GM21529 (cell line): ENCODE measurements at regions not wholly inside any gene's neighbourhood (a gene's known extent, or its start where the extent isn't known, plus 50 kb on each side); places are given as distances from the start of the nearest gene placed in this dataset.

Experiments used
- ATAC-seq: cut with Tn5 transposase; IDR thresholded peaks from one replicate; pipeline ENCODE4 v1.9.1; 2021; ENCODE audit not compliant: unreplicated experiment

GRCh38 chr13:105994340-105994739 is 541.1 kb downstream of the EFNB2 start:
- no peak for ATAC-seq

DNA sequence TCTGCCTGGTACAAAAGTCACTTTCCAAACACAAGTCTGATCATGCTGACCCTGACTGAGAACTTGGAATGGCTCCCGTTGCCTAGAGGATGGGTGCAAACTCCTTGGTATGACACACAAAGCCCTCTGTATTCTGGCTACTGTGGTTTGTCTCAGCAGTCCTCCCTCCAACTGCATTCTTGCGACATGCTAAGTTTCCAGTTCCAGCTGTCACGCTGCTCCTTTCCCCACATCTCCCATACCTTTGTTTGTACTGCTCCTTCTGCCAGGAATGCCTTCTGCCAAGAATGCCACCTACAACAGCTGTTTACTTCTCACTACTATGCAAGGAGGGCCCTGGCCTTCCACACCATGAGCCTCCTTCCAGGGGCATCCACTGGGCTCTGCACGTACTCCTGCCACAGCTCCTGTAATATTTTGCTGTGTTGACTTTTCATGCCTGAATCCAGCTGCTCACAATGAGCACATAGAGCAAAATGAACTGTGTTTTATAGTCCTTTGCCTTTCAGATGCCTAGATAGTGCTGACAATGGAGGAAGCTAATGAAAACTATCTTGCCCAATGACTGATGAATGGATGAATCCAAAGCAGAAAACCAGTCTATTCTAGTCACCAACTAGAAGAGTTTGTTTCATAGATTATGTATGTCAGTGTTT is 543.7 kb downstream of the EFNB2 start:
- no peak for ATAC-seq

GRCh38 chr13:105991131-105991530 is 544.3 kb downstream of the EFNB2 start:
- no peak for ATAC-seq

- no peak for ATAC-seq
These were observed 545.1 kb downstream of the EFNB2 start for GRCh38 chr13:105990256-105990958.

DNA sequence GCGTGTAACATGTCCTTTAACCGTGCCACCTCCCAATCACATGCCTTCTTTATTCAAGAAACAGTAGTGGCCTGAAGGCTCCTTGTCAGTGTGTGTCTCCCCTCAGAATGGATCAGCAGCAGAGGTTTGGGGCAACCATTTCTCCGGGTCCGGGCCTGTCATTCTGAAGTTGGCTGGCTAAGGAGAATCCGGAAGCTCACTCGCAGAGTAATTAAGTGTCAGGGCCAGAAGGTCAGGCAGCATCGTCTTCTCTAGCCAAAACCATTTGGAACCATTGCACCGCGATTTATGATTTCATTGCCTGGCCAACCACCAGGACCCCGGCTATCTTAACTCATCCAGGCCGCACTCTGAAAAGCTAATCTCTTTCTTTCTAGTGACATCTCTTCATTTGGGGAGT is 550.8 kb downstream of the EFNB2 start:
- no peak for ATAC-seq

DNA sequence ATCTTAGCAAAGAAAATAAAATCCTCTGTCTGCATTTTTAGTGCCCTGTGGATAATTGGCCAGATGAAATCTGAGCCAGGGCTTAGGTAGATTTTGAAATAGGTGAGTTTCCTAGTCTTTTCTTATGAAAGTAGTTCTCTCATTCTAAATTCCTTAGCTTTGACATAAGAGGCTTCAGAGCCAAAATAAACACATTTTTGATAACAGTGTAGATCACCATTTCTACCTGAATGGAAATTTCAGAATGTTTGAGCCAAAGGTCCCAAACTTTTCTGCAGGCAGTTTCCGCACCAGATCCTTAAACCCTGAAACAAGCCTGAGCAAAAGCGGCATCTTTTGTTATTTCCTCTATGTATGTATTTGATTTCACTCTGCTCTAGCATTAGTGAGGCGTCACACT is 551.2 kb downstream of the EFNB2 start:
- no peak for ATAC-seq

DNA sequence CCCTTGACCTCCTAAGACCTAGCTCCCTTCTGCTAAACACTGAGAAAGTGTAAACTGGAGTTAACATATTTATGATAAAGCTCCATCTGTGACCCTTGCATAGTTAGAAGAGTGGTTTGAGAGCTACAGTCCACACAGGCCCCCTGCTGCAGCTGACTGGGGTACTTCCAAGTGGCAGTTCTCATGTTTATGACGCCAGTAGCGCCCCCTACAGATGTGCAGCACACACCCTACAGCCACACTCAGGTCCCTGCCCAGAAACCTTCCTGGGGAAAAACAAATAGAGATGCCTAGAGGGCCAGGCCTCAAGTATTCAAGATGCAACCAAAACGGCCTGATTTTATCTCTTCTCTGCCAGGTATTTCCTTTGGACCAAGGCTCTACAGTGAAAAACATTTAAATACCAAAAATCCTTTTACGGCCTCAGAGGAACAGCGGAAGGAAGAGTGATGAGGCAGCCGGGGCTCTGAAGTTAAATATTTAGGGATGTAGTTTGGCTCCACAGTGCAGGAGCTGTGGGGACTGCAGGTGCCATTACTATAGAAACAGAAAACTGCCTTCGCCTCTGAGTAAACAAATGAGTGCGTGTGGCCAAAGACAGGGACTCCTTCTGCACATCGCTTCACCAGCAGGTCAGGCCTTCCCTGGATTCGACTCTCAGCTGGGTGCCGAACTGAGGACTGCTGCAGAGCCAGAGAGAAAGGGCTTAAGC is 553.1 kb downstream of the EFNB2 start:
- no peak for ATAC-seq

DNA sequence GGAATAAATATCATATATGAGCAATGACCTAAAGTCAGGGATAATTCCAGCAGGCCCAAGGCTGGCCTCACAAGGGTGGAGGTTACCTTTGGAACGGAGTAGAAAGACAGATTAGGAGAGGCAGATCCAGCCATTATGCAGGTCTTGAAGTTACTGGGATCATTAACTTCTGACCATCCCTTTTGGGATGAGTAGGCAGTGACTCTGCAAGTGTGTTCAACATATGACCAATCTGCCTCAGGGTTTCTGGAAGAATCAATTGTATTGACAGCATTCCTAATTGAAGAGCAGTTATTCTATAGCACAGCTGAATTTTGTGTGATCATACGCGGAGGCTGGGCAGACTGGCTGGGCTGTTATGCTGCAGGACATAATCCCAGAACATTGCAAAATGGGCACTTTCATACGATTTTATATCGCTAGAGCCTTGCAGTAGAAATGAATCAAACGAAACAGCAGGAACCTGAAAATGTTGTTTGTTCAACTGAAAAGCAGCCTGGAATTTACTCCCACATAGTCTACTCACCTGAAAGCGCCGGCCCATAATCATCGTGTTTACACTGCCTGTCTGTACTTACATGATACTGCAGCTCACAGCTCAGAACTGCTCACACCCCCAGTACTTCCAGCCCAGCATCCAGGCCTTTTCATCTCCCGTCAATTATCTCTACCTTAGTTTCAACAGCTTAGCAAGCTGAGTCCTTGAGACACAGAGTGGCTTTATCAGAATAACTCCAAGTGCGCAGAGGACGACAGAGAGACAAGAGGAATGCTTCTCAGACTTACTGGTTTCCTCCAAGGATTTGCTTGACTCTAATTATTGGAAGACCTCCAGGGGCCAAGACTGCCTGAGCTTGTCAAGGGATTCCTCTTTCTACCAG is 556.1 kb downstream of the EFNB2 start:
- no peak for ATAC-seq

GRCh38 chr13:105974380-105974779 is 561.1 kb downstream of the EFNB2 start:
- ATAC-seq = no peak

GRCh38 chr13:105972811-105973590 is 562.5 kb downstream of the EFNB2 start:
- no peak for ATAC-seq

DNA sequence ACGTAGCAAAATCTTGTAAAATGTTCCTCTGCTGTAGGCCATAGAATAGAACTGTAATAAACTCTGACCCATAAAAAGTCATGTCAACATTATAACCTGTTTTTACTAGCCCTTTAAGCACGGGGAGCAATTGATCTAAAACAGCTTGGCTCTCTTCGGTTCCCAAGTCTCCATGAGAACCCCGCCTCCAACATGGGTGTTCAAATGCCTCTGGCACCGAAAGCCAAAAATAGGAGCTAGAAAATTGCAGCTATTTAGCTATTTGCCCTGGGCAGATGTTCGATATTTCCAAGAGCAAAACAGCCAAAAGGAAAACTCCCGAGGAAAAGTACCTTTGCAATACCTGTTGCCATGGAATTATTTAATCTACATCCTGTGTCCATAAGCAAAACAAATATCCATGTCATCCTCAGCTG is 563.1 kb downstream of the EFNB2 start:
- no peak for ATAC-seq

- no peak for ATAC-seq
These were observed 563.7 kb downstream of the EFNB2 start for GRCh38 chr13:105971738-105972137.

DNA sequence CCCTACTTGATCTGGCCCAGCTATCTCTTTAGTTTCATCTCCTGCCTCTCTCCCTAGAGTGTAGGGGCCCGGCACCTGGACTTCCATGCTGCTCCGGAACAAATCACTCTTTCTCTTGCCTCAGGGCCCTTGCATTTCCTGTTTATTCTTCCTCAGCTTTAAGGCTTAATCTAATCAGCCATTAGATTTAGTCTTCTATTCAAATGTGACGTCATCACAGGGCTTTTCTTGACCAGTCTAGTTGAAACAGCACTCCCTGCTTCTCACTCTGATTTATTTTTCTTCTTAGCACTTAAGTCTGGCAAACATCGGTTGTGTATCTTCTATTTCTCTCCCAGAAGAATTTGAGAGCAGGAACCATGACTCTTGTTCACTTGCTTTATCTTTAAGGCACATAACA is 564.1 kb downstream of the EFNB2 start:
- no peak for ATAC-seq

DNA sequence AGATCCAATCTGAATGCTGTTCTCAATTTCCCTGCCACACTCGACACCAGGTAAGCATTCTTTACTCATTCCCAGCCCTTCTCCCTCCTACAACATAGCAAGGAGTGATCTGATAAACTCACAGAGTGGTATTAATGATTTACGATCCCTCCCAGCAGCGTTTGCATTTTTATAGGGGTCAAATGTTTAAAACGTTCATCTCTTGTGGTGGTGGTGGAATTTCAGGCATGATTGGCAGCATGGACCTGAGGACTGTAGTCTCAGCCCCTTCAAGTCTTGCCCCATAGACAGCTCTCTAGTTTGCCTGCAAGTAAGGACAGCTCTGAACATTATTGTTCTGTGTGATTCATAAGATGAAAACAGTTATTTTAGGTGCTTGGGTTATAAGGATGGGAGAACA is 565.7 kb downstream of the EFNB2 start:
- ATAC-seq = no peak

DNA sequence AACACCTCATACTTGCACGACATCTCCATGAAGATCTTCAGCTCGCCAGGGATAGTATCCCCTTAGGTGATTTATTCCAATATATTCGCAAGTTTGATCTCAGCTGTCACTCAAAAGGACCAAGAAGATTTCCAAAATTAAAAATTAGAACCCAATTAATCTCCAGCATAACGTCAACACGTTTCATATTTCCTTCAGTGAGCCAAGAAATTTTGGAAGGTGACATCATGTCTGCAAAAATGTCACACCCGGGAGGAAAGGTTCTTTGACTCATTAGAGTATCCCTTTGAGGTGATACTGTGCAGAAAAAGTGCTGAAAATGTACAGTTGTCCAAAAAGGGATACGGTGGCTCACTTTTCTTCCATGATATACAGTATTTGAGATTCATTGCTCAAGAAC is 569.6 kb downstream of the EFNB2 start:
- ATAC-seq = no peak

DNA sequence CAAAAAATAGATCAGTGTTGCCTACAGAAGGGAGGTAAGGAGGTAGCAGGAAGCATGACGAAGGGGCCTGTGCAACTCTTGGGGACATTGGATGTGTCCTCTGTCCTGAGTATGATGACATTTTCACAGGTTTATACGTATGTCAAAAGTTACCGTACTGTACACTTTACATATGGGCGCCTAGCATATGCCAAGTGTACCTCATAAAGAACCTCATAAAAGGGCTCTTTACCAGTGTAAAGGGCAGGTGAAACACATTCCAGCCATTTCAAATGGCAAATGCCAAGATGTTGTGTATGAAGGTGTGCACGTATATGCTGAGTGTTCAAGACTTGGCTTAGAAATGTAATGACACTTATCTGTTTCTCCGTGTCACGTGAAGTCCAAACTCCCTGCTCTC is 573.4 kb downstream of the EFNB2 start:
- ATAC-seq = no peak

GRCh38 chr13:105961438-105961837 is 574.0 kb downstream of the EFNB2 start:
- ATAC-seq = no peak

DNA sequence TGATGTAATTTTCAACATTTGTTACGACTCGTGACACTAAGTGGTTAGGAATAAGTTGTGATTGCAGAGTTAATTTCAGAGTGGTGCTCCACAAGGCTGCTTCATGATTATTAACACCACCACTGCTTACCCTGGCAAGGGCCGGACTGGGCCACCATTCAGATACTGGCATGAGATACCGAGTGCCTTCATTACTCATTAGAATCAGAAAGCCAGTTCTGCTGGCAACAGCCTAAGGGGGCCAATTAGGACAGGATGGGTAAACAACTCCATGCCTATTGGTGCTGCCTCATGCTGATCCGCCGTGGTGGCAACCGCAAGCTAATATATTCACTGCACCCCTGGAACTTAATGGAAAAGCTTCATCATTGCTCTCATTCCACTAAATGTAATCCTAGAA is 575.1 kb downstream of the EFNB2 start:
- ATAC-seq = no peak

- ATAC-seq = no peak
These were observed 575.6 kb downstream of the EFNB2 start for GRCh38 chr13:105959876-105960275.

GRCh38 chr13:105957769-105958438 is 577.6 kb downstream of the EFNB2 start:
- ATAC-seq = no peak
